Suppressor macrophage (primary cell): ENCODE measurements at regions not wholly inside any gene's neighbourhood (a gene's known extent, or its start where the extent isn't known, plus 50 kb on each side); places are given as distances from the start of the nearest gene placed in this dataset.
"Not testable (repeated sequence)": the region's sequence is repeated elsewhere in the genome, so short reads cannot be mapped to it uniquely, and the experiment has no call there.

Experiments
- DNase-seq, 4 experiments: peaks; one replicate each; pipeline ENCODE4 v3.0.0-alpha.2; 2020 to 2022

DNA sequence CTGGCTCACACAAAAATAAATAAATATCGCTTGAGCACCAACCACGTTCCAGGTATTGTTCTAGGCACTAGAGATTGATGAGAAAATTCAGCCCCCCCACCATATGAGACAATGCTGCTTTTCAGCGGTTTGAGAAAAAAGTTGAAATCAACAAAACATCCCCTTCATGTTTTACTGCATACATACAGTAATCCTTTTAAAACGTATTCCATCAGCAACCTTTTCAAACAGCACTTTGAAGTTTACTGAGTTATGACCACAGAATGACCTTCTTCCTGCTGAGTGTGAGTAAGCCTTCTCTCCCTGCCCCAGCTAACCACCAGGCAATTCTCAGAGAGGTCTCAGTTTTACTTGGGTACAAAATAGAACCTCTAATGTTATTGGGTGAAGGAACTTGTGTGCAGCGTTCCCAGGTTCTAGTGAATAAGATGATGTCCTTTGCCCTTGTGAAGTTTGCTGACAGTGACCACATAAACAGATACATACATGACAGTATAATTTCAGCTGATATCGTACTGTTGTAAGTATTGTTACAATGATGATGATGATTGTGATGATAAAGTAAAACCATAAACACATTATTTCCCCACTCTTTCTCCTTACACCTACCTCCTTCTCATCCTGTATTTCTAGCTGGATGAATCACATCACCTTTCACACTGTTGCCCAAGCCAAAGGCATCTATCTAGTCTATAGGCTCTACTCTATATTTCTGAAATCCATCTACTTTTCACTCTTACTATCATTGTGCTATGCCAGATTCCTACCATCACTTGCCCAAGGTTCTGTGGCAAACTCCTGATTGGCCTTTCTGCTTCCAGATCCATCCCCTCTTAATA, 124.4 kb upstream of the KRR1 start:
- peak; percentile 10 to 66 (median 44) for DNase-seq

DNA sequence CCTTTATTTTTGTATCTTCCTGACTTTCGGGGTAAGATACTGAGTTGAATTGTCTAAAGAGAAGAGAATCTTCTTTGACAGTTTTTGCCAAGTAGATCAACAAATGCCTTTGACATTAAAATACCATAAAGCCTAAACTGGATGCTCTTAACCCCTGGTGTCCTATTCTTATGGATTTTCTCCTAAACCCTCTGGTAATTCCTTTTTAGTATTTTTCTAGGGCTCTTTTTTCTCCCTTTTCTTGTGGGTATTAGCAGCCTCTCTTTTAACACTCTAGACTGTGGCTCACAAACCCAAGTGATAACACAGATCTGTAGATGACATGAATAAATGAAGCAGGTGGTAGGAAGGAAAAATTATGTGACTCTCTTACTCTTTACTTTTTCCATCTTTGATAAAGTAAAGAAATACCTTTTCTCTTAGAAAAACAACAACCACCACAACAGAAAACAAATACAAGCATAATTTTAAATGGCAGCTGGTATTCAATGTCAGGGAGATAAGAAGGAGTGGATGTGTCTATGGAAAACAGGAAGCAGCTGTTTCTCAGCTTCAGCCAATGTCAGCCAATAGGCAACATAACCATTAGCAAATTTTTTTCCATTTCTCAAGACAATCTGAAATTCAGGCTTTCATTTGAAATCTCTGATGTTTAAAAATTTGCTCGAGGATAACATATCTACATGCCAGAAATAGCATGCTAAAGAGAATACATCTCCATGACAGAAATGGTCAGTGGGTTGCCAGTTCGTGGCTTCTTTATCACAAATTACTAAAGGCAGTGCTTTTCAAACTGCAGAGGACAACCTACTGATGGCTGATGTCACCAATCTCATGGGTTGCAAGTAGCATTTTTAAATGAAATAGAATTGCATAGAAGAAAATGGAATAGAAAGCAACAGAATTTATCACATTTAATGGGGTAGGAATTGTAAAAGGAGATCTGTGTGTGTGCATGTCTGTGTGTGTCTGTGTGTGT, 123.1 kb upstream of the KRR1 start:
- DNase-seq = peak in 2 of 4 experiments; percentile 15 to 37

DNA sequence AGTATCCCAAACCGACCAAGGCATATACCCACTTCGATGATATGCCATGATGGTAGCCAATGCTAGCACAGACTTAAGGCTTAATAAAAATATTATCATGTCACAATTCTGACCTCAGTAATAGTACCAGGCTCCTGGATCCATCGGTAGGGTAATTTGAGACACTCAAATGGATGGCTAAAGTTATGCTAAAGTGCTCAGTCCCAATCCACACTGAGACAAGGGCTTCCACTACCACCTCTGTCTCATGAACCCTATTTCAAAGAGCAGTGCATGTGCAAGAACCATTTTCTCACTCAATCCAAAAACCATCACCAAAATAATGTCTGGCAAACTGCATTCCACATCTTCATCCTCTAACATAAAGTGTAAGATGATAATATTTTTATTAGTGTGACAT, 122.4 kb upstream of the KRR1 start:
- DNase-seq = no peak

DNA sequence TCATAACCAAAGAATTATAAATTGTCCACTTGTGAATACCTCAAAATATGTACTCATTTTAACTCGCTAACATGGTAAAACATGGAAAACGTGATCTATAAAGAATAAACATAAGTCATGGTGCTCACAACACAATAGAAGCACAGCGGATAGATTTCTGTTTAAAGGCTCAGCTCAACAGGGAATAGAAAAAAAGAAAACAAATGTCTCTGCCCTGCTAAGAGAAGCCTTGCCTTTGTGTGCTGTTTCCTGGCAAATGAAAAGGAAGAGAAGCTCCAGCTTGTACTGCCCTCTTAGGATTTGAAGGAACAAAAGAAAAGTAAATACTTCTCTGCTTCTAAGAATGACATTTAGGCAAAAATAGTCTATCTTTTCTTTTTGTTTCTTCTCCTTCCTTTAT, 121.0 kb upstream of the KRR1 start:
- no peak for DNase-seq

DNA sequence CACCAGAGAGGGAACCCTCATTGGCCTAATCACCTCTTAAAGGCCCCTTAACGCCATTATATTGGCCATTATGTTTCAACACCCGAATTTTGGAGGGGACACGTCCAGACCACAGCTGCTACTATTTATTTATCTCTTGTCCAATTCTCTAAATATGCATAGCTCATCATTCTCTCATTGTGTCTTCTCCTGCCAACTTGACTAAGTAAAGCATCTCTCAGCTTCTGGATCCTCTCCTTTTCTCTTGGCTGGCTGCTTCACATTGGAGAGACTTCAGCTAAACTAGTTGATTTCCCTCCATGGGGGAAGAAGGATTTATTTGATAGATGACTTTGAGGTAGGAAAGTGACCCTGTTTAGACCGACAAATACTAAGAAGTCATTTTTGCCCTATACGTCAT, 120.4 kb upstream of the KRR1 start:
- DNase-seq = no peak

DNA sequence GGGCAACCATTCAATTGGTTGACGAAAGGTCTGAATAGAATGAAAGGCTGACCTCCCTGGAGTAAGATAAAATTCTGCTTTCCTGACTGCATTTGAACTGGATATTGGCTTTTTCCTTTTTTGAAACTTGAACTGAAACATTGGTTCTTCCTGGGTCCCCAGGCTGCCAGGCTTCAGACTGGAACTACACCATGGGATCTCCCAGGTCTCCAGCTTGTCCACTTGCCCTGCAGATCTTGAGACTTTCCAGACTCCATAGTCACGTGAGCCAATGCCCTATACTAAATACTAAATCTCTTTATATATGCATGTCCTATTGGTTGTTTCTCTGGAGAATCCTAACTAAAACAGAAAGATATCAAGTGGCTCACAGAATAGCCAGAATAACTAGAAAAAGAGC, 118.7 kb upstream of the KRR1 start:
- no peak for DNase-seq

DNA sequence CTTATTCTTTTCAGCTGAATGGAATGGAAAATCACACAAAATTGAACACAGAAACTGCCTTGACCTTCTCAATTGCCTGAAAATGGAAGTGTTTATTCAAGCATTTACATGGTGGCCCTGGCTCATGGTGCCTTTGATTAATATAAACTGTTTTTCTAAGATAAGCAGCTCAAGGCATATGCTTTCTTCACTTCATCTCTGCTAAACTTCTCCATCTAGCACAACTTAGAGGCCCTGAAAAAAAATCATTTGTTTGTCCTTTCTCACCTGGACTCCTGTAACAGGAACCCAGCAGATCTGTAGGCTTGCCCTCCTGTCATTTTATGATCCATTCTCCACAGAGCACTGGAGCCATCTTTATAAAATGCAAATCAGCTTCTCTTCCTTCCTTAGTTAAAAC, 117.5 kb upstream of the KRR1 start:
- DNase-seq = no peak

DNA sequence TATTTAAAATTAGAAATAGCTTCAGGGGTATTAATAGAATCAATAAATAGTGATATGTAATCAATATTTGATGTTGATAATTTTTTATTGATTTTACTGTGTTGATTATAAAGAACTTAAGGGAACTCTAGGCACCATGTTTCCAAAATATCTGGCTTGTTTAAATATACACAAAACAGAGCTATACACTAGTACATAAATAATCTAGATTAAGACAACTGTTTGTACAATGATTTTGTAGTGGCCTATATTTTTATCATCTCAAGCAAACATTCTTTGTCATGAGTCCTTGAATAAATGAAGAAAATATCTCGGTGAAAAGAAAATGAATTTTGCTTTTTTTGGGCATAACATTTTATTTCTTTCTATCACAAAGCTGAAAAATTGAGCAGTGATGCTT, 117.1 kb upstream of the KRR1 start:
- DNase-seq = no peak

DNA sequence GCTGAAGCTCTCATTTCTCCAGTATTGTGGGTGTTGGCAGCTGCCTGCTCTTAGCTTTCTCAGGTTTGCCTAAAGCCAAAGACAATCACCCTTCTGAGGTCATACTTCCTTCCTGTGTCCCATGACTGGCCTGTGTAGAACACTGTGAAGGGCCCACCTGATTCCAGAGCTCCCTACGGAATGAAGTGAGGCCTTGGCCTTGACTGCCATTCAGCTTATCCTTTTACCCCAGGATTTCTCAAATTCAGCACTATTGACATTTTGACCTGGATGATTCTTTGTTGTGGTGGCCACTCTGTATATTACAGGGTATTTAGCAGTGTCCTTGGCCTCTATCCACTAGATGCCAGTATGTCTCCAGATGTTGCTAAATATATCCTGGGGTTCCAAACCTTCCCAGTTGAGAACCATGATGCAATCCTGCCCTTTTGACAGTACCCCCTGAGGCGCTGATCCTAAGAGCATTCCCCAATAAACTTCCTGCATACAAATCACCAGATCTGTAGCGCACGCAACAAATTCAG, 112.3 kb upstream of the KRR1 start:
- DNase-seq = peak in 3 of 4 experiments; percentile 29 to 52 (median 52)

DNA sequence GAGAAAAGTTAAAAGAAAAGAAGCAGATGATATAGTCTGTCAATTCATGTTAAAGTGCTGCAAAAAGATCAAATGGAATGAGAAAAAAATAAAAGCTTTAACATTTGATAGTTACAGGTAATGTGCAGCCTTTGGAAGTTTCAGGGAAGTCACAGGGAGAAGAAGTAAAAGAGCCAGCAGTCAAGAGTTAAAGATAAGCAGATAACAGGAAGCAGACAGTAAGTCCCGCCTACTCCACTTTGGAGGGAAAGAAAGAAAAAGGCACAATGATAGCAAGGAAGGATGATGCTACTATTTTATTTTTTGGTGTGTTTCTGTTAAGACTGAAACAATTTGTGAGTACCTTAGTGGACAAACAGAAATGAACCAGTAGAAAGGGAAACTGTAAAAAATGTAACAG, 111.1 kb upstream of the KRR1 start:
- no peak for DNase-seq

DNA sequence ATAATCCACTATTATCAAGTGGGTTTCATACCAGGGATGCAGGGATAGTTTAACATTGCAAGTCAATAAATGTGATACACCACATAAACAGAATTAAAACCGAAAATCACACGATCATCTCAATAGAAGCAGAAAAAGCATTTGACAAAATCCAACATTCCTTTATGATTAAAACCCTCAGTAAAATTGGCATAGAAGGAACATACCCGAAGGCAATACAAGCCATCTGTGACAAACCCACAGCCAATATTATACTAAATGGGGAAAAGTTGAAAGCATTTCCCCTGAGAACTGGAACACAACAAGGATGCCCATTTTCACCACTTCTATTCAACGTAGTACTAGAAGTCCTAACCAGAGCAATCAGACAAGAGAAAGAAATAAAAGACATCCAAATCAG, 103.0 kb upstream of the KRR1 start:
- DNase-seq = not testable (repeated sequence)

DNA sequence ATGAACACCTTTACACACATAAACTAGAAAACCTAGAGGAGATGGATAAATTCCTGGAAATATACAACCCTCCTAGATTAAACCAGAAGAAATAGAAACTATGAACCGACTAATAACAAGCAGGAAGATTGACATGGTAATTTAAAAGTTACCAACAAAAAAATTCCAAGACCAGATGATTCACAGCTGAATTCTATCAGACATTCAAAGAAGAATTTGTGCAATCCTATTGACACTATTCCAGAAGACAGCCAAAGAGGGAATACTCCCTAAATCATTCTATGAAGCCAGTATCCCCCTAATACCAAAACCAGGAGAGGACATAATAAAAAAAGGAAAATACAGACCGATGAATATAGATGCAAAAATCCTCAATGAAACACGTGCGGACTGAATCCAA, 102.6 kb upstream of the KRR1 start:
- DNase-seq = no peak

DNA sequence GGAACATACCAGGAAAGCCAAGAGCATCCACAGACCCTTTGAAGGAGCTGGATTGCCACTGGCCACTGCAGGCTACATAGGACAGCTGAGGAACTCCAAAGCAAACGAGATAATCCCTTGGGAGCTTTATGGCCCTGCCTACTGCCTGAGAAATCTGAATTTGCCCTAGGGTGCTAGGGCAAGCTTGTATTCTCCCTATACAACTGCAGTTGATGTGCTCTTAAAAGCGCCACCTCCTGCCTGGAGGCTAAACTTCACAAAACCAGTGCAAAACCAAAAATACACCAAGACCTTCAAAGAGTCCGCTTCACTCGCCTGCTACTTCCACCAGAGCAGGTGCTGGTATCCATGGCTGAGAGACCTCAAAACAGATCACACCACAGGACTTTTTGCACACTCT, 99.6 kb upstream of the KRR1 start:
- no peak for DNase-seq

DNA sequence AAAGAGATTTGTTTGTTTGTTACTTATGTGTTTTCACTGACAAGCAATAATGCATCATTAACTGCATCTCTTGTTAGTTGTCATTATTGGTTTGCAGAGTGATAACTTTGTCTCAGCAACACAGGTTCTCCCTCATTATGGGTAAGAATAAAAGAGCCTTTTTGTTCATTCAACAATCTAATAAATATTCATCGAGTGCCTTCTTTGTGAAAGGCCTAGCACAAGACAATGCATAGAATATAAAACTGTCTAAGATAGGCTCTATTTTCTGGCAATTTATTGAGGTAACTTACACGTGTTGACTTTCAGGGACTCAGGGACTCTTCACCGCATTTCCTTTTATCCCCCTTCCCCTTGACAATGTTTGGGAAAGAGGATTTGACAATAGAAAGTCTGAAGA, 95.5 kb upstream of the KRR1 start:
- no peak for DNase-seq

DNA sequence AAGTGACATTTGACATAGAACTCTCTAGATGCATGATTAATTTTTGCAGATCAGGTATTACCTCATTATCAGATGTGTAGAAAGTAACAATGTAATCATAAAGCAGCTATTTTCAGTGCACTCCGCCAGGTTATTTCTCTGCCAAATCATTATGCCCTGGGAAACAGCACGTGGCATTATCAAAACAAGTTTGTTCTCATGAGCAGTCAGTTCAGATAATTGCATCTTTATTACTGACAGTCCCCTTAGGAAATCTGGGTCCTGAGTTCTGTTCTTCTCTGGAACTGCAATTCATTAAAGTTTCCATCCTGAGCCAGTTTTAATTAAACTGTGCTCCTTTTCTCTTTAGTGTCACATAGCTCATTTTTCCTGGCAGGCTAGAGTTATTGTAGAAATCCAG, 94.7 kb upstream of the KRR1 start:
- no peak for DNase-seq

DNA sequence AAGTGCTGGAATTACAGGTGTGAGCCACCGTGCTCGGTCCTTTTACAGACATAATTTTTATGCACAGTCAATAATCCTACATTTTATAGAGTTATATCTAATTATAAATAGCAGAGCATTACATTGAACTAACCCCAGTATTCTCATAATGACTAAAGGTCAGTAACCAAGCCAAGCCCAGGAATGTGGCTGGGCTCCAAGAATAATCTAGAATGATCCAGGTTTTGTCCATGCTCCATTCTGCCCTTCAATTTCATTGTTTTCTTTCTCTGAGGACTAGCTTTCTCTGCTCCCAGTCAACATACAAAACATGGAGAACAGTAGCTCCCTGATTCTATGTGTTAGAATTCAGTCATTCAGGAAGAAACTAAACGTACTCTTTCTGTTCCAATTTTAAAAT, 92.1 kb upstream of the KRR1 start:
- DNase-seq = no peak

DNA sequence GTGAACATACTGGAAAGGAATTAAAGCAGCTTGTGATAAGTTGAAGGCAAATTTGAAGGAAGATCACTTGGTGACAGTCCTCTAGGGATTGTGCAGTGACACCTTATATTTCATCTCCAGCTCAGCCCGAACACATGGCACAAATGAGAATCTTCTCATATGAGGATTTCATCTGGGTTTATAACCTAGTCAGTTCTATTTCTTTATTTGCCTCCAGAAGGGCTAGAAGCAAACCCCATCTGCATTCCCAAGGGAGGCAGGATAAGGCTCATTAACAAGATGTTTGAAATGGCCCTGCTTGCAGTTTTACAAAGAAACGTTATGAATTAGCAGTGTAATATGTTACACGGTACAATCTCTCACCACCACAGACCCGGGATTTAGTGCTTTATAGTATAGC, 90.7 kb upstream of the KRR1 start:
- DNase-seq = no peak

DNA sequence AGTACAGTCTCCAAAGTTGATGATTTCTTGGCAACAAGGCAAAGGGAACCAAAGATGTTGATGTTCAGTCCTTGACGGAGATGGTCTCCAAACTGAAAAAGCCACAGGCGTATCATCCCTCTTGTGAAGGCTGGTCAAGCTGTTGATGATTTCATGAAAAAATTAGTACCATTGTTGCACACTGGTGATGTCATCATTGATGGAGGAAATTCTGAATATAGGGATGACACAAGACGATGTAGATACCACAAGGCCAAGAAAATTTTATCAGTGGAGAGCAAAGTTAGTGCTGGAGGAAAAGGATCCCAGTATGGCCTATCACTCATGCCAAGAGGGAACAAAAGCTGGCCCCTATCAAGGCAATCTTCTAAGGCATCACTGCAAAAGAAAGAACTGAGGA, 88.7 kb upstream of the KRR1 start:
- DNase-seq = no peak

DNA sequence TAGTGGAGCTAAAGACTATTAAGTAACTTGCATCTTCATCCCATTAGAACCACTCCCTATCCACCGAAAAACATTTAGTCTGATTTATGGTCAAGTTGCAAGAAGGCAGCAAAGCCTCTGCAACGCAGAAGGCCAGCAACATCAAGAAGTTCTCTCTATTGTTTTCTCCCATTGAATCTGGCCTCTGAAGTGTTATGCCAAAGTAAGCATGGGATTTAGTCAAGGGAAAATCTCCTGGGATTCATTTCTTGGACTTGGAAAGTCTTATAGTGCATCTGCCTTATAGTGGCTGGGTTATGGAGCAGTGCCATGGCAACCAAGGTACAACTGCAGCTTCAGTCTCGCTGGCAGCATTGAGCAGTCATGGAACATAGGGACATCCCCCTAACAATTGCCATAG, 87.7 kb upstream of the KRR1 start:
- no peak for DNase-seq

DNA sequence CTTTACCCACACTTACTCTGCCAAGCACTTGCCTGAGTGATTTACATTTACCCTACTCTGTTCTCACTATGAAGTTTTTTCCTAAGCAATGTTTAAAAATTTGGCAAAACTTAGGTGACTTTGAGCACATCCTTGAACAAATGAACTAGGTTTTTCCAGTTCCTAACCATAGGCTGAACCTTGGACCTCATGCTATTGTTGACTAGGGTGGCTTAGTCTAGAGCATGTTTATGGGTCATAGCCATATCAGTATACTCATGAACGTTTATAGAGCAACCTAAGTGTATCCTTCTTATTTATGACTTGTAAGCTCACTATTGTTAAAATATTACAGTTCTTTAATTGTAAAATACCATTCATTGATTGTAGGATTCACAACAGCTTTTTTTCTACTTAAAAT, 85.0 kb upstream of the KRR1 start:
- DNase-seq = no peak

DNA sequence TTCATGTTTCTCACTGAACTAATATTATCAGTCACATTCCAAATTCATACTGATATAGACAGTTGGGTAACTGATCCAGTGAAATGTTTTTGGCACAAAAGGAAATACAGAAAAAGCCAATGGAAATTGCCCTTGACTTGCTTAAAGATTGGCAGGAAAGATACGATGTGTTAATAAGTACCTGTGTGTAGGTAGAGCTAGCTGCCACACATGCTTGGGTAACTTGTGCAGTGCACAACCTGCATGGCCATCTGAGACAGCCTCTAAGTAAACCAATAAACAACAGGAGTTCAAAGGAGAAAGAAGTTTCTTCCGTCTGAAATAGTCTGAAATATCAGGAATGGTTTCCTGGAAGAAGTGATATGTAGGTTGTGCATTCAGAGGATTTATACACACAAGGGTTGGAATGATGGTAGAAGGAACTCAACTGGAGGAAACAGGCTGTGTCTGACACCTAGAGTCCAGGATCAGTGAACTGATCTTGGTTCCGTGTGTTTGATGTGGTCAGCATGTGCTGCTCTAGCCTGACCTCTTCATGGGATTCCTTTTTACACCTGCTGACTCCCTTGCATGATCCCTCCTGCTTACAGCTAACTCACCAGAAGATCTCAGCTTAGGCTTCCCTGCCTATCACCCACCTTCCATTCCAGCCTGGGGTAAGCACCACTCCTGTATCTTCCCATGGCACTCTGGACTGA, 81.4 kb upstream of the KRR1 start:
- DNase-seq = no peak

DNA sequence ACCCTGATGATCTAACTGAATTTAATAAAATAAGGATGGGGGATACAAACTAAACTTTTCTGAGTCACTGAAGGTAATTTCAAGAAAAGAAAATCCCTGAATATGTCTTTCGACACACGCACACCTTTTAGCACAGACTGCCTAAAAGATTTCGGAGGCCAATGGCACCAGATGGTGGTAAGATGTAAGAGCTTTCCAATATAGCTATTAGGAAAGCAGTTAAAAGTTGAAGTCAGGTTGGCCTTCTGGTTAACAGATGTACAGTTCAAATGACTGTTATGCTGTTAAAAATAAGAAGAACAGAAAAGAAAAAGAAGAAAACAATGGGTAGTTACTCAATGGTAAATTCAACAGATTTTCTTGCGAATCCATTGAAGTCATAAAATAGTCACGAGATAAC, 80.7 kb upstream of the KRR1 start:
- no peak for DNase-seq

DNA sequence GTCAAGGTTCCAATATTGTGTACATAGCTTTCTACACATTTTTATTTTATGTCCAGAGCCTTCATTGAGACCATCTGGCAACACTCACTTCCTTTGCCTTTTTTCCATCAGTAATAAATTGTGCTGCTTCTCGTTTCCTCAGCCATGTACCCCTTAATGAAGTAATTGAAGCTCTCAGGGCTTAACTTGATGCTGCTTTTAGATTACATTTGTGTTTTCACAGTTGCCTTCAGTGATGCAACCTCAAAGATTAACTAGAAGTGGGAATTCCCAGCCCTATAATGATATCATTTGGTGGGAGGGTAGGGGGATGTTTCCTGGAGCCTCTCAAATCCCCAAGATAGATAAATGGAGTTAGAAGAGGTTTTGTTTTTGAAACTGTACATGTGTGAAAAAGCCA, 80.2 kb upstream of the KRR1 start:
- DNase-seq = no peak
